ENCODE measurements at regions not wholly inside any gene's neighbourhood (a gene's known extent, or its start where the extent isn't known, plus 50 kb on each side); places are given as distances from the start of the nearest gene placed in this dataset.

DNA sequence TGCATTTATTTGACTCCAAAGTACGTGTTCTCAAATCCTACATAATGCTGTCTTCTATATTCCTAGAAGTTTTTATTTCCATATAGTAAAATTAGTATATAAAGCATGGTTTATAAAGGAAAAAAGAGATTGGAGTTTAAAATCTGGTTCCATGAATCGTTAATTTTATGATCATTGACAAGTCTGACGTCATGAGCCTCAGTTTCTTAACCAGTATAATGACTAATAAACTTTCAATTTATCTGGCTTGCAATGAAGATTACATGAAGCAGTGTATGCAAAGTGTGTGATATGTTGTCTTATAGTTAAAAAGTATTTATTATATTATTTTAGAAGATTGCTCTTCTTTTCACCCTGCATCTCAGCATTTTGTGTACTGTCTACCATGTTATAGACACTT is 421.4 kb upstream of the LRRC7 start:
- DNase-seq (ENCODE audit: low read depth): no peak
- H3K4me3 ChIP-seq (ENCODE audit: low read depth, low read length): no peak overlapping the region
- TF ChIP-seq, protein P1, sequence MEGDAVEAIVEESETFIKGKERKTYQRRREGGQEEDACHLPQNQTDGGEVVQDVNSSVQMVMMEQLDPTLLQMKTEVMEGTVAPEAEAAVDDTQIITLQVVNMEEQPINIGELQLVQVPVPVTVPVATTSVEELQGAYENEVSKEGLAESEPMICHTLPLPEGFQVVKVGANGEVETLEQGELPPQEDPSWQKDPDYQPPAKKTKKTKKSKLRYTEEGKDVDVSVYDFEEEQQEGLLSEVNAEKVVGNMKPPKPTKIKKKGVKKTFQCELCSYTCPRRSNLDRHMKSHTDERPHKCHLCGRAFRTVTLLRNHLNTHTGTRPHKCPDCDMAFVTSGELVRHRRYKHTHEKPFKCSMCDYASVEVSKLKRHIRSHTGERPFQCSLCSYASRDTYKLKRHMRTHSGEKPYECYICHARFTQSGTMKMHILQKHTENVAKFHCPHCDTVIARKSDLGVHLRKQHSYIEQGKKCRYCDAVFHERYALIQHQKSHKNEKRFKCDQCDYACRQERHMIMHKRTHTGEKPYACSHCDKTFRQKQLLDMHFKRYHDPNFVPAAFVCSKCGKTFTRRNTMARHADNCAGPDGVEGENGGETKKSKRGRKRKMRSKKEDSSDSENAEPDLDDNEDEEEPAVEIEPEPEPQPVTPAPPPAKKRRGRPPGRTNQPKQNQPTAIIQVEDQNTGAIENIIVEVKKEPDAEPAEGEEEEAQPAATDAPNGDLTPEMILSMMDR (IDR thresholded peaks at IDR 0.05; ENCODE audit: insufficient read depth, low read length): no peak

GRCh38 chr1:69148731-69149130 is 419.0 kb upstream of the LRRC7 start:
- TF ChIP-seq, protein P1 (IDR thresholded peaks at IDR 0.05; ENCODE audit: insufficient read depth, low read length): no peak
- H3K4me3 ChIP-seq (ENCODE audit: low read depth, low read length): no peak overlapping the region
- DNase-seq (ENCODE audit: low read depth): no peak

- TF ChIP-seq, protein P1 (IDR thresholded peaks at IDR 0.05; ENCODE audit: insufficient read depth, low read length): no peak
- H3K4me3 ChIP-seq (ENCODE audit: low read depth, low read length): no peak overlapping the region
- no peak for DNase-seq (ENCODE audit: low read depth)
These were observed 410.5 kb upstream of the LRRC7 start for GRCh38 chr1:69157046-69157756.

DNA sequence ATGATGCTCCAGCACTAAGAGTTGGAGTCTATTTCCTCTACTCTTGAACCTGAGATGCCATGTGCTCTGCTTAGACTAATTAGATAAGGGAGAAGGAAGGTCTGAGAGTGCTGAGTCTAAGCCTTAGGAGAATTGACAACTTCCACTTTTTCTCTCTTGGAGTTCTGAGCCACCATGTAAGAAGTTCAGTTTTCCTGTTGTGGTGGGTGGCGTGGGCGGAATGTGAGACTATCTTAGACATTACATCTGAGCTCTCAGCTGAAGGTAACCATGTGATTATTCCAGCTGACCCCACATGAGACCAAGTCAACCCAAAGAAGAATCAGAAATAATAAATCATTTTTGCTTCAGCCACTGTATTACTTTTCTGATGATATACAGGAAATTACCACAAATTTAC is 404.5 kb upstream of the LRRC7 start:
- TF ChIP-seq, protein P1 (IDR thresholded peaks at IDR 0.05; ENCODE audit: insufficient read depth, low read length): no peak
- H3K4me3 ChIP-seq (ENCODE audit: low read depth, low read length): no peak overlapping the region
- DNase-seq (ENCODE audit: low read depth): no peak

- DNase-seq (ENCODE audit: low read depth): no peak
- H3K4me3 ChIP-seq (ENCODE audit: low read depth, low read length): no peak overlapping the region
- TF ChIP-seq, protein P1 (IDR thresholded peaks at IDR 0.05; ENCODE audit: insufficient read depth, low read length): no peak
These were observed 403.9 kb upstream of the LRRC7 start for GRCh38 chr1:69163779-69164178.

DNA sequence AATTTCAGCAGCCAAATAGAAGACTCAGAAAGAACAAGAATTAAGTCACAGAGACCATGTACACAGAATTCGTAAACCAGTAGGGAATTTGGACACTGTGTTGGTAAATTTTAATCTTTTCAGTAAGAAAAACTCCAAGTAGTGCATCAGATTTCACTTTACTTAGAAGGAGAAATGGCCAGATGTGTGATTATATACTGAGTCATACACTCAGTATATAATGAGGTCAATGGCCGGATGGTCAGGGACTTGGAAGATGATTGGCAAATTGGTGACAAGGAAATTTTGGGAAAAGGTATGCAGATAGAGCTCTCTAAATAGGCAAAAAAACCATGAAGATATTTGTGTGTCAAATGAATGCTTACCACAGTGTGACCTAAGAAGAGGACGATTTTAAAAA is 399.8 kb upstream of the LRRC7 start:
- TF ChIP-seq, protein P1 (IDR thresholded peaks at IDR 0.05; ENCODE audit: insufficient read depth, low read length): no peak
- no peak overlapping the region for H3K4me3 ChIP-seq (ENCODE audit: low read depth, low read length)
- DNase-seq (ENCODE audit: low read depth): peak; percentile 26

DNA sequence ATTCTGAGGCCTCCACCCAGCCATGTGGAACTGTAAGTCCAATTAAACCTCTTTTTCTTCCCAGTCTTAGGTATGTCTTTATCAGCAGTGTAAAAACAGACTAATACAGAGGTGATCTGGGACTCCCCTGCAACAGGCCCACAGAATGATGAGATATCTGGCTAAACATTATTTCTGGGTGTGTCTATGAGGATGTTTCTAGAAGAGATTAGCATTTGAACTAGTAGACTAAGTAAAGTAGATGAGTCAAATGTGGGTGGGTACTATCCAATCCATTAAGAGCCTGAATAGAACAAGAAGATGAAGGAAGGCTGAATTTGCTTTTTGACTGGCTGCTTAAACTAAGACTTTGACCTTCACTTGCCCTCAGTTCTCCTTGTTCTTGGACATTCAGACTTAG is 396.5 kb upstream of the LRRC7 start:
- DNase-seq (ENCODE audit: low read depth): peak; percentile 8
- H3K4me3 ChIP-seq (ENCODE audit: low read depth, low read length): no peak overlapping the region
- TF ChIP-seq, protein P1 (IDR thresholded peaks at IDR 0.05; ENCODE audit: insufficient read depth, low read length): no peak
